ENCODE measurements at regions not wholly inside any gene's neighbourhood (a gene's known extent, or its start where the extent isn't known, plus 50 kb on each side); places are given as distances from the start of the nearest gene placed in this dataset.
"Not testable (repeated sequence)": the region's sequence is repeated elsewhere in the genome, so short reads cannot be mapped to it uniquely, and the experiment has no call there.

- no peak for TF ChIP-seq ZNF609 (CRISPR knock-in tag; IDR thresholded peaks at IDR 0.05; ENCODE audit: borderline replicate concordance)
- TF ChIP-seq RERE (CRISPR knock-in tag; IDR thresholded peaks at IDR 0.05; ENCODE audit: borderline replicate concordance), result no peak
- TF ChIP-seq SMARCB1 (IDR thresholded peaks at IDR 0.05; ENCODE audit: insufficient read length, low read depth), result no peak
These were observed 155.4 kb upstream of the SLC35G4 start (continued) for GRCh38 chr18:11454040-11454439.

DNA sequence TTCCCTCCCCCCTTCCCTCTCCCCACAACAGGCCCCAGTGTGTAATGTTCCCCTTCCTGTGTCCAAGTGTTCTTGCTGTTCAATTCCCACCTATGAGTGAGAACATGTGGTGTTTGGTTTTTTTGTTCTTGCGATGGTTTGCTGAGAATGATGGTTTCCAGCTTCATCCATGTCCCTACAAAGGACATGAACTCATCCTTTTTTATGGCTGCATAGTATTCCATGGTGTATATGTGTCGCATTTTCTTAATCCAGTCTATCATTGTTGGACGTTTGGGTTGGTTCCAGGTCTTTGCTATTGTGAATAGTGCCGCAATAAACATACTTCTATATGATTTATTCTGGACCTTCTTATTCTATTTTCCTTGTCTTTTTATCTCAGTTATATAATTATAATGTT is 165.2 kb upstream of the SLC35G4 start:
- in situ Hi-C loops (cut with MboI); H3K36me3 ChIP-seq (ENCODE audit: control insufficient read depth, insufficient read depth, low read length); H3K9me3 ChIP-seq (replicated peaks; ENCODE audit: control insufficient read depth, insufficient read depth, low read depth, low read length); FAIRE-seq; H3K27ac ChIP-seq (ENCODE audit: extremely low read depth, low read depth, low read length); H3K4me2 ChIP-seq (ENCODE audit: insufficient read depth, low read length); ATAC-seq; H3K4me3 ChIP-seq; H3K9ac ChIP-seq (ENCODE audit: insufficient read depth in 1 of 2, low read depth in 2 of 2, low read length in 2 of 2); H2AFZ ChIP-seq (ENCODE audit: low read depth, low read length); CTCF ChIA-PET (ENCODE audit: low intra/inter-chr PET ratio); H4K20me1 ChIP-seq (replicated peaks; ENCODE audit: control insufficient read depth, insufficient read depth, low read length); H3K9me1 ChIP-seq (ENCODE audit: control insufficient read depth, insufficient read depth, low read length); DNase-seq (ENCODE audit: extremely low read depth in 1 of 4, low spot score in 3 of 4); H3K4me1 ChIP-seq (replicated peaks in 1 of 2; ENCODE audit: control insufficient read depth in 2 of 2, insufficient read depth in 2 of 2, low read length in 2 of 2); intact Hi-C loops (cut with micrococcal nuclease); H3K27me3 ChIP-seq (ENCODE audit: control insufficient read depth in 2 of 2, insufficient read depth in 2 of 2, low read length in 2 of 2); H3K79me2 ChIP-seq (ENCODE audit: control insufficient read depth, insufficient read depth, low read length); BruUV-seq (replicated peaks); POLR2A ChIA-PET: not testable (repeated sequence)
- 0% methylated on average over 3 of the region's 4 CpGs for WGBS (ENCODE audit: insufficient coverage, low coverage, missing lambda C conversion rate)

All from K562 (cell line).